Activated naive CD4-positive, alpha-beta T cell treated with anti-CD3 and anti-CD28 coated beads, Interleukin-2, amount 50 U/mL, for 72 hours (primary cell): ENCODE measurements at regions not wholly inside any gene's neighbourhood (a gene's known extent, or its start where the extent isn't known, plus 50 kb on each side); places are given as distances from the start of the nearest gene placed in this dataset.
"Not testable (repeated sequence)": the region's sequence is repeated elsewhere in the genome, so short reads cannot be mapped to it uniquely, and the experiment has no call there.

Experiments
- ATAC-seq, 2 donors: fragments of 150-1000 bp; cut with Tn5 transposase; 2 replicates each; pipeline ENCODE4 v1.10.0; 2021; ENCODE audit warnings: mild to moderate bottlenecking in 2 of 2, moderate library complexity in 2 of 2
- DNase-seq, 2 donors: peaks; one replicate each; pipeline ENCODE4 v3.0.0; 2021 to 2022; ENCODE audit warnings: low spot score in 2 of 2
- H3K27ac Mint-ChIP-seq, 2 donors: one replicate each; pipeline ENCODE4 v1.8.0; 2022; ENCODE audit warnings: mild to moderate bottlenecking in 2 of 2, mixed read lengths in 2 of 2
- H3K36me3 Mint-ChIP-seq, 2 donors: one replicate each; pipeline ENCODE4 v1.8.0; 2022; ENCODE audit warnings: mixed read lengths in 2 of 2
- H3K9me3 Mint-ChIP-seq, 2 donors: one replicate each; pipeline ENCODE4 v1.8.0; 2022; ENCODE audit warnings: mixed read lengths in 2 of 2

DNA sequence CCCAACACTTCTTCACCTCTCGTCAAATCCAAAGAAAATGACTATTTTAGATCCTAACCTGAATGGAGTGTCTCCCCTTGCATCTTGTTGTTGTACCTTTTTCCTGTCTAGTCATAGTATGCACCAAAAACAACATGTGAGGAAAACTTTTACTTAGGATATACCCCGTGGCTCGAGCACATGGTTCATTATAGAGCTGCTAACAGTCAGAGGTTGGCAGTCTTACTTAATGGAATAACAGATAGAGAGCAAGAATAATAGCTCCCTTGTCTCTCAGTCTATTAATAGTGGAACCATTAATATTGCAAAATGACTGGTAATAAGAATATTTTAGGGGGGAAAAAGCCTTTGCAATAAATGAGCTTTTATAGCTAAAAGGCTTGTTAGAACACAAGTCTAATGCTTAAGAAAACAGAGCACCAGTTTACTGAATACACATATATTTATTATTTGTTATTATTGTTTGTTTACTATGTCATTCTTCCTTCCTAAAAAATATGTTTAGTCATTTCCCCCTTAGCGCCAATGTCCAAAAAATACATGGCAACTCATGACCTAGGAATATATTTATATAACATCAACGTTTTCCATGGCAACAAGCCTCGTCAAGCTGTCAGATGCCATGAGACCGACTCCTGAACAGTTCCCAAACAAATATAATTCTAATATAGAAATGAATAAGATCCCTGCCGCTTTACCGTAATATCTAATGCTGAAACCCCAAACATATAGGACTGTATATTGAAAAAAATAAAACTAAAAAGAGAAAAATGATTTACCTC, 592.4 kb downstream of the SOX5 start:
- no peak overlapping the region for H3K27ac Mint-ChIP-seq
- DNase-seq (no peak), ATAC-seq (no peak)
- no peaks in the 10 kb centered on the region for H3K36me3 Mint-ChIP-seq
- H3K9me3 Mint-ChIP-seq, result peaks cover 3 to 4% of the 10 kb centered on the region in 2 donors

DNA sequence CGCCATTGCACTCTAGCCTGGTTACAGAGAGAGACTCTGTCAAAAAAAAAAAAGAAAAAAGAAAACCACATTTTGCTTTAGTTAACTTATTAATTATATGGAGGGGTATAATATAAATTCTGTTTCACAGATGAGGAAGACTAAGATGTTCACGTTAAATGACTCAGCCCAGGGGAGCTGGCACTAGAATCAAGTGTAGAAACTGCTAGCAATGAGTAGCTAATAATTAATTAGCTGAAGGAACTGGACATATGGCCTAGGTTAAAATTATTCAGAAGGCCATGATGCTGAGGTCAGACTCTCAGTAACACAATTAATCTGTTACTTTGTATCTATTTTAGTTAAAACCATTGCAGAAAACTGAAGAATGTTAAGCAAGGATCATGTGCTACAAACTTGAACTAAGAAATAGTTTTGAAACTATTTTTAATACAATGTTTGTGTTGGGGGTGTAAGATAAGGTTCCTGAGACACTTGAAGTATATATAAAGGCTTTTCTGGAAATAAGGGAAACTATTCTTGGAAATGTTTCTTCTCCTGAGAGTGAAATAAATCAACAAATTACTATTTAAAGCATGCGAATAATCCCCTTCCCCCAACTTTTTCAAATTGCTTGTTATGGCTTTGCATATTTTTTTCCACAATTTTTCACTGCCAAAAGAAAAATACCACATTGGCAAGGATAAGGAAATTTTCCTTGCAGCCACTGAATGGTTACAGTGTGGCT, 589.3 kb downstream of the SOX5 start:
- H3K27ac Mint-ChIP-seq, result no peak overlapping the region
- ATAC-seq, result no peak
- H3K9me3 Mint-ChIP-seq, result peaks cover 0 to 4% of the 10 kb centered on the region in 2 donors
- no peak for DNase-seq
- no peaks in the 10 kb centered on the region for H3K36me3 Mint-ChIP-seq

DNA sequence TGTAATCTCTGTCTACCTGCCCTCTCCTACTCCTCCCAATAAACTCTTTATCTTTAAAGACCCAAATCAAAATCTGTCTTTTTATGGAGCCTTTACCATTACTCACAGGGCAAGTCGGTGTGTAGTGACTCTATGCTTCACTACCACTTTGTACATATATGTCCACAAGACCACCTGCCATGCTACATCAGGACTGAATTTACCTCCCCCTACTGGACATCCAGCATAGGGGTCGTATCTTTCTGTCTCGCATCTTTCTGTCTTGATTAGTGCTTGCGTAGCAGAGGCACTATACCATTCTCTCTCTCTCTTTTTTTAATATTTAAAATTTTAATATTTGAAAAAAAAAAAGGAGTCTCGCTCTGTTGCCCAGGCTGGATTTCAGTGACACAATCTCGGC, 587.5 kb downstream of the SOX5 start:
- DNase-seq, result no peak
- Mint-ChIP-seq H3K36me3 (no peaks in the 10 kb centered on the region), H3K27ac (no peak overlapping the region), H3K9me3 (peaks cover 7 to 10% of the 10 kb centered on the region in 2 donors)
- ATAC-seq, result no peak

DNA sequence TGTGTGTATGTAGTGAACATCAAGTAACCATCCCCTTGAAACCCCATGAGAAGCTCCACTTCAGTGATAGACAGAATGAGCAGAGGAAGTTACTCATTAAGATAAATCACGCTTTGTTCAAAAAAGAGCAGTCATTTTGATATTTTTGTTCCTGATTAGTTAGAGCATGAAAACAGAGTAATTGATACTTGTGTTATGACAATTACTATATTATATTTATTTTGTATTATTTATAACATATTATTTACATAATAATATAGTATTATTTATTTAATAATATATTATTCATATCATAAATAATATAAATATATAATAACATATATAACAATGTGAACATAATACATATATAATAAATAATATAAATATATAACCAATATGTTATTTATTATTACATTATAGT, 580.9 kb downstream of the SOX5 start:
- no peak for ATAC-seq
- Mint-ChIP-seq H3K36me3 (no peaks in the 10 kb centered on the region), H3K9me3 (peaks cover 12 to 16% of the 10 kb centered on the region in 2 donors), H3K27ac (no peak overlapping the region)
- no peak for DNase-seq

DNA sequence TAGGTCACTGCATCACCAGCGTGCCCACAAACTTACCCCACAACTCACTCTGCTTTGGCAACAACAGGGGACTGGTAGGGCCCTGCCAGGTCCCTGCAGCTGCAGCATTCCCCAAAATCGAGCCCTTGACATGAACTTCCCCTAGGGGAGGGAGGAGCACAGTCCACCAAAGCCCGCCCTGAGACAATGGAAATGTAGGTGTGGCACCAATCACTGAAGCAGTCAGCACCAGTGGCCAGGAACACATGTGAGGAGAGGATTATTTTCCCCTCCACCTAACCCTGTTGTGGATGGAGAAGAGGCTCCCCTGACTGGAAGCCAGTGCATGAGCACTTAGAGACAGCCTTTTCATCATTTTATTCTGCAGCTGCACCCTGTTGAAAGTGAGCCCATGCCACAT, 573.8 kb downstream of the SOX5 start:
- Mint-ChIP-seq H3K27ac (no peak overlapping the region), H3K36me3 (peaks cover 0 to 16% of the 10 kb centered on the region in 2 donors), H3K9me3 (peaks cover 14 to 32% of the 10 kb centered on the region in 2 donors)
- ATAC-seq (no peak), DNase-seq (no peak)

DNA sequence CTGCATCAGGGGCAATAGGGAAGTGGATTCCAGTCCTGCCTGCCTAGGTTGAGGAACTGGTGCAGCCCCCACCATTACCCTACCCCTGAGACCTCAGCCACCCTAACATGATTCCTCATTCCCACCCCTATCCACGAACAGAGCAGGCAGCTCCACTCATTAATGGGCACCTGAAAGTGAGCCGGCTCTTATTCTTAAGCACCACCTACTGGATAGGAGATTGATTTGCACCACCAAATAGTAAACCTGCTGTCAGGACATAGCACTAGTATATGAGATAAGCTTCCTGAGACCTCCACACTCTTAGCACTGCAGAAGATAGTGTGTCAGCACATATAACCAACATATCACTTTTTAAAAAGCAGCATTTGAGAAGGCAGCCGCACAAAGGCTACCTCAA, 573.2 kb downstream of the SOX5 start:
- no peak for DNase-seq
- peaks cover 14 to 33% of the 10 kb centered on the region in 2 donors for H3K9me3 Mint-ChIP-seq
- no peak overlapping the region for H3K27ac Mint-ChIP-seq
- H3K36me3 Mint-ChIP-seq, result peaks cover 0 to 16% of the 10 kb centered on the region in 2 donors
- no peak for ATAC-seq

DNA sequence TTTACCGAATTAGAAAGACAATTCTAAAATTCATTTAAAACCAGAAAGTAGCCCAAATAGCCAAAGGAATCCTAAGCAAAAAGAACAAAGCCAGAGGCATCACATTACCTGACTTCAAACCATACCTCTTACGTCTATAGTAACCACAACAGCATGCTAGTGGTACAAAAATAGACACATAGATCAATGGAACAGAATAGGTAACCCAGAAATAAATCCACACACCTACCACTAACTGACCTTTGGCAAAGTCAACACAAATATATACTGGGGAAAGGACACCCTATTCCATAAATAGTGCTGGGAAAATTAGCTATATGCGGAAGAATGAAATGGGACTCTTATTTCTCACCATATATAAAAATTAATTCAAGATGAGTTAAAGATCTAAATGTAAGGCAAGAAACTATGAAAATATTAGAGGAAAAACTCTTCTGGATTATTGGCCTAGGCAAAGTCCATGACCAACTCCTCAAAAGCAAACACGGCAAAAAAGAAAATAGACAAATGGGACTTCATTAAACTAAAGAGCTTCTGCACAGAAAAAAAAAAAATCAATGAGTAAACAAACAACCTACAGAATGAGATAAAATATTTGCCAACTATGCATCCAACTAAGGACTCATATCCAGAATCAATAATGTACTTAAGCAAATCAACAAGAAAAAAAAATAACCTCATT, 568.9 kb downstream of the SOX5 start:
- H3K36me3 Mint-ChIP-seq, result peaks cover 0 to 12% of the 10 kb centered on the region in 2 donors
- H3K9me3 Mint-ChIP-seq, result peaks cover 30 to 38% of the 10 kb centered on the region in 2 donors
- no peak for DNase-seq
- no peak overlapping the region for H3K27ac Mint-ChIP-seq
- ATAC-seq, result no peak

DNA sequence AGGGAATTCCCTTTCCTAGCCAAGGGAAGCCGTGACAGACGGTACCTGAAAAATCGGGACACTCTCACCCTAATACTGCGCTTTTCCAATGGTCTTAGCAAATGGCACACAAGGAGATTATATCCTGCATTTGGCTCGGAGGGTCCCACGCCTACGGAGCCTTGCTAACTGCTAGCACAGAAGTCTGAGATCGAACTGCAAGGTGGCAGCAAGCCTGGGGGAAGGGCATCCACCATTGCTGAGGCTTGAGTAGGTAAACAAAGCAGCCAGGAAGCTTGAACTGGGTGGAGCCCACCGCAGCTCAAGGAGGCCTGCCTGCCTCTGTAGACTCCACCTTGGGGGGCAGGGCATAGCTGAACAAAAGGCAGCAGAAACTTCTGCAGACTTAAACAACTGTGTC, 560.6 kb downstream of the SOX5 start:
- DNase-seq, H3K27ac Mint-ChIP-seq, ATAC-seq: not testable (repeated sequence)
- Mint-ChIP-seq H3K36me3 (peaks cover 7 to 12% of the 10 kb centered on the region in 2 donors), H3K9me3 (peaks cover 19 to 30% of the 10 kb centered on the region in 2 donors)

DNA sequence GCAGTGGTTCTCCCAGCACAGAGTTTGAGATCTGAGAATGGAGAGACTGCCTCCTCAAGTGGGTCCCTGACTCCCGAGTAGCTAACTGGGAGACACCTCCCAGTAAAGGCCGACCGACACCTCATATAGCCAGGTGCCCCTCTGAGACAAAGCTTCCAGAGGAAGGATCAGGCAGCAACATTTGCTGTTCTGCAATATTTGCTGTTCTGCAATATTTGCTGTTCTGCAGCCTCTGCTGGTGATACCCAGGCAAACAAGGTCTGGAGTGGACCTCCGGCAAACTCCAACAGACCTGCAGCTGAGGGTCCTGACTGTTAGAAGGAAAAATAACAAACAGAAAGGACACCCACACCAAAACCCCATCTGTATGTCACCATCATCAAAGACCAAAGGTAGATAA, 560.2 kb downstream of the SOX5 start:
- H3K27ac Mint-ChIP-seq, DNase-seq, ATAC-seq: not testable (repeated sequence)
- Mint-ChIP-seq H3K9me3 (peaks cover 19 to 30% of the 10 kb centered on the region in 2 donors), H3K36me3 (peaks cover 7 to 12% of the 10 kb centered on the region in 2 donors)

DNA sequence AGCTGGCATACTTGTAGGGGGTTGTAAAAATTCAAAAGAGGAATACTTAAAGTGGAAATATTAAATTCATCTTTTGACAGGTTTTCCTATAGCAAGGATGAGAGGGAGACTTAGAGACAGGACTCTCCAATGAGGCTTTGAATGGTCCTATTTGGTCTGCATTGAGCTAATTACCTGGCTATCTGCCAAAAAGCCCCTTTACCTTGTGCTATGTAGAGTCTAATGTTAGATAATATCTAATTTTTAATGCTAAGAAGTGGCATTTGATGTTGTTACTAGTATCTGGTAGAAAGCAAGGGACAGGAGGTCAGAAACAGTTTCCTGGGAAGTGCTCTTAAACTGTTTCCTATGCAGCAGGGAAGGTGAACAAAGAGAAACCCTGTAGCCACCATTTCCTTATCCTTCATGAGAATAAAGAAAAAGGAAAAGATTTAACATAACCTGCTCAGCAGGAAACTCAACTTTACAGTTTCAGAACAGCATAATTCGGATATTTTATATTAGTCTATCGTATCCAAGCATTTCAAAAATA, 550.0 kb downstream of the SOX5 start:
- ATAC-seq (no peak), DNase-seq (no peak)
- H3K9me3 Mint-ChIP-seq, result peaks cover 0 to 6% of the 10 kb centered on the region in 2 donors
- no peaks in the 10 kb centered on the region for H3K36me3 Mint-ChIP-seq
- no peak overlapping the region for H3K27ac Mint-ChIP-seq

DNA sequence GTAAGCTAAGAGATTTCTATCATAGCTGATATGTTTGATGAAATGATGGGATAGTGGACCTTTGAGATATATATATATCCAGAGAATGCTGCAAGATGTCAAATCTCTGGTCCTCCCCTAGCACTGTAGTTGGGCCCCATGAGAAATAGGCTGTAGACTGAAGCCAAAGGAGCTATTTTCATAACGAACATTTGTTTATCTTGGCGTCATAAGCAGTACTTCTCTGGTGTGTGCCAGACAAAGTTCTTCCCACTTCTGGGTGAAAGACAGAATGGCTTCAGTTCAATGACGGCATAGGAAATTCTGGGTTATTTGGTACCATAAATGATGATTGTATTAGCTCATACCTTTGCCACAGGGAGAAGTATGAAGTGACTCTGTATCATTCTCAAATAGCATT, 534.3 kb downstream of the SOX5 start:
- no peak for DNase-seq
- Mint-ChIP-seq H3K9me3 (peaks cover 6 to 10% of the 10 kb centered on the region in 2 donors), H3K27ac (no peak overlapping the region), H3K36me3 (no peaks in the 10 kb centered on the region)
- no peak for ATAC-seq

DNA sequence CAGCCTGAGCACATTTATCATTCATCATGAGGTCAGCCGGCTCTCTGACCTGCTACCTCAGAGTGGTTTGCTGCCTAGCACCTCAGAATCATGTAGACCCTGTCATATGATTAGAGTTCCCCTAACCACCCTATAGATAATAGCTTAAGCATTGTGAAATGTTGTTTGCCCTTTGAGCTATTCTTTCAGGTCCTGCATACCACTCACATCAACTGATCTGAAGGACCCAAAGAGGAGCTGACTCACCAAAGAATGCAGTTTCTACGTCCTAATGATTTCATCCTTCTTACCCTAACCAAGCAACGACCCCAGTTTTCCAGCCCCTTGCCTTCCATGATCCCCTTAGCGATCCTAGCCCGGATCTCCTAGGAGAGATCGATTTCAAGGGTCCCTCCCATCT, 527.9 kb downstream of the SOX5 start:
- ATAC-seq (no peak), DNase-seq (no peak)
- Mint-ChIP-seq H3K36me3 (no peaks in the 10 kb centered on the region), H3K27ac (no peak overlapping the region), H3K9me3 (peaks cover 3 to 5% of the 10 kb centered on the region in 2 donors)

DNA sequence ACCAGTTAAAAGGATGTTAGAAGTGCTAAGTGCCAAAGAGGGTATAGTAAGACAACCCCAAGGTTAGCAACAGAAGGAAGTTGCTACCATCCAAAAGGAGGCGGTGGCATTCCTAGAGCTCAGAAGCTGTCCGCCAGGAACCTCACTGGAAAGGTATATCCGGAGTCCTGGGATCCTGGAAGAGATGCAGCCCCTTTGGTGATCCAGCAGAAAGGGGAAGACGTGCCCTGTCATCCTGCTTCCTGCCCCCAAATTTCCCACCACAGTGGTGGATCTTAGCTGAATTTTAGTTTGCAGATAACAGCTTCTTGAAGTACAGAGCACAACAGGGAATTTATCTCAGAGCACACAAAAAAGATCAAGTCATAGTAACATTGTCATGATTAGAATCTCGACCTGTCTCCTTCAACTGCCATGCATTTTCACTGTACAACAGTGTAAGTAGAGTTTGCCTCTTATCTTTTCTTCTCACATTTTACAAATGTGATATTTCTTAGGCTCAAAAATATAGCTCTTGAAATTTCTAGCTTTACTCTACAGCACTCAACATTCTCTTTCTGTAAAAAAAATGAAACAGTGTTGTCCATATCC, 526.3 kb downstream of the SOX5 start:
- ATAC-seq, result no peak
- H3K27ac Mint-ChIP-seq, result no peak overlapping the region
- no peaks in the 10 kb centered on the region for H3K36me3 Mint-ChIP-seq
- DNase-seq, result no peak
- H3K9me3 Mint-ChIP-seq, result peaks cover 8 to 13% of the 10 kb centered on the region in 2 donors

DNA sequence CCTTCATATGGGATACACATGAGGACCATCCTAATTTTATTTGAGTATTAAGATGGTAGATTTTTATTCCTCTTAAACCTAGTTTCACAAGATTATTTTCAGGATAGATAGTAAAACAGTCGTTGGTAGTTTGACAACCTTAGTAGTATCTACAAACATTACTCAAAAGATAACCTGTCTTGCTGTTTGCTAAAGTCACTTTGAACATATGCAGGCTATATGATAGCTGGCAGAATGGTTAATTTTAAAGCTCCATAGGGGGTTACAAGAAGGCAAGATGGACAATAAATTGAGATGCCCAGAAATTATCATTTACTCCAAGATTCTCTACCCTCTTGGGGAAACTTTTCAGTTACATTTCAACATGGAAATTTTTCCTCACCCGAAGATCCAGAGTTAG, 525.7 kb downstream of the SOX5 start:
- Mint-ChIP-seq H3K36me3 (no peaks in the 10 kb centered on the region), H3K27ac (no peak overlapping the region), H3K9me3 (peaks cover 8 to 13% of the 10 kb centered on the region in 2 donors)
- ATAC-seq (no peak), DNase-seq (no peak)

DNA sequence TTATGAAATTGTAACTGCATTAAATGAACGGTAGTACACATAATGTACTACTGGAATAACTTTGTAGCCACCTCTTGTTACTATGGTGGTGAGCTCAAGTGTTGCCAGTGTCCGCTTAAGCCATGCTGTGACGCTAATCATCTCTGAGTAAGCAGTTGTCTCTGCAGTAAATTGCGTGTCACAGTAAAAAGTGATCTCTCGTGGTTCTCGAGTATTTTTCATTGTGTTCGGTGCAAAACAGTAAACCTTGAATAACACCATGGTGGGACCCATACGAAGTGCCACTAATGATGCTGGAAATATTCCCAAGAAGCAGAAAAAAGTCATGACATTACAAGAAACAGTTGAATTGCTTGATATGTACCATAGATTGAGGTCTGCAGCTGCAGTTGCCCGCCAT, 524.8 kb downstream of the SOX5 start:
- ATAC-seq, result no peak
- DNase-seq, result no peak
- peaks cover 8 to 13% of the 10 kb centered on the region in 2 donors for H3K9me3 Mint-ChIP-seq
- H3K36me3 Mint-ChIP-seq, result no peaks in the 10 kb centered on the region
- H3K27ac Mint-ChIP-seq, result no peak overlapping the region

DNA sequence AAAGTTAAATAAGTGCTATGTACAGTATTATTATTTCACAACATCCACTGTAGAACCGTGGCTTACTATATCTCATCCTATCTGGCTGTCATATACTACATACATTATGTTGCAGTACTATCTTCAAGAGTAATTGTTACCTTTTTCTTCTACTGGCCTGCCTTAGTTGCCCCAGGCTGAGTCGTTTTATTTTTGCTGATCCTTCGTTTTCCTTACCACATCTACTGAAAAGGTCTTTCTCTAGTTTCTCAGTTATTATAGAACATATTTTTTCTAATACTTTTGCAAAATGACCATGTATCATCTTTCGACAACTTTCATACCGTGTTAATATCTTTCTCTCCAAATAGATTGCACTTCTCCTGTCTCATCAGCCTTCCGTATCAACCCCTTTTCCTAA, 523.1 kb downstream of the SOX5 start:
- H3K9me3 Mint-ChIP-seq, result peaks cover 8 to 13% of the 10 kb centered on the region in 2 donors
- DNase-seq, result no peak
- H3K27ac Mint-ChIP-seq, result no peak overlapping the region
- H3K36me3 Mint-ChIP-seq, result no peaks in the 10 kb centered on the region
- no peak for ATAC-seq

DNA sequence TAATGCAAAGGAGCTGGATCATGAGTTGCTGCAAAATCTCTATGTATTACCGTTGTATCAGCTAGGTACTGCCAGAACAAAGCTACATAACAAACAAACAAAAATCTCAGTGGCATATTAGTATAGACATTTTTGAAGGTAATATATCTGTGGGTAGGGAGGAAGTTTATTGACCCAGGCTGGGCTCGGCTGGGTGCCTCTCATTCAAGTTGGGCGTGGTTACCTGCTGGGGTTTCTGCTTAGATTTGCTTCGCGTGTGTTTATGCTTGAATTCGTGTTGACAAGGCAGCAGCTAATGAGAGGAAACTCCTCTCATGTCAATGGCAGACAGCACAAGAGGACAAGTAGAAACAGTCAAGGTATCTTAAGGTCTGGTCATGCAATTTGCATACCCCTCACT, 520.7 kb downstream of the SOX5 start:
- ATAC-seq (no peak), DNase-seq (no peak)
- Mint-ChIP-seq H3K27ac (no peak overlapping the region), H3K36me3 (no peaks in the 10 kb centered on the region), H3K9me3 (peaks cover 10 to 14% of the 10 kb centered on the region in 2 donors)
